Lower leg skin (tissue), 2 donors: ENCODE measurements at regions not wholly inside any gene's neighbourhood (a gene's known extent, or its start where the extent isn't known, plus 50 kb on each side); places are given as distances from the start of the nearest gene placed in this dataset.

Experiments
- microRNA-seq, 2 donors: library from miRNA; unstranded; fragments of <30 nt; microRNA quantifications; one replicate each; pipeline ENCODE4, GENCODE V29; 2016; ENCODE audit warnings: borderline replicate concordance in 2 of 2, borderline number of aligned reads in 1 of 2

Small RNA genes lying in the stretch of these regions (microRNA-seq; reads per million reads assigned to microRNA genes)
- gene MIR4494, result 0 reads per million in 2 donors
